ENCODE measurements at regions not wholly inside any gene's neighbourhood (a gene's known extent, or its start where the extent isn't known, plus 50 kb on each side); places are given as distances from the start of the nearest gene placed in this dataset.

DNA sequence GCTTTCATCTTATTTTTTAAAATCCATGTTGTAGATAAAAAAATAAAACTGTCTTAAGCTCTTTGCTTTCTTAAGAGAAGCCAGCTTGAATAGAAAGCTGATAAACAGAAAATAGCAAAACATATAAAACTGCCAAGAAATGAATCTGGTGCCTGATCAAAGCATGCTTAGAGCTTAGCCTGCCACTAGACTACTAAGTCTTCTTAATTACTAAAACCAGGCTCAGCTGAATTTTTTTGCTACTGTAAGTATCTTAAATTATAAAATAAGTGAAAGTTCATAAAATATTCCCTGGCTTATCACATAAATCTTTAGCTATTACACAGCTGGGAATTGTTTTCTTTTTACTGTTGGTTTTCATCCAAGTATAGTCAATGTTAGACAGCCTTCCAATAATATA is 803.9 kb downstream of the DIPK2A start:
- TF ChIP-seq CTCF (IDR thresholded peaks at IDR 0.05) (no peak), POLR2A (IDR thresholded peaks at IDR 0.05) (no peak), POLR2AphosphoS5 (IDR thresholded peaks at IDR 0.05) (no peak), EP300 (IDR thresholded peaks at IDR 0.05) (no peak)

All from sigmoid colon (tissue), 4 donors.